Fibroblast of skin of left biceps (primary cell): ENCODE measurements at regions not wholly inside any gene's neighbourhood (a gene's known extent, or its start where the extent isn't known, plus 50 kb on each side); places are given as distances from the start of the nearest gene placed in this dataset.

Source experiments
- DNase-seq, 2 experiments: peaks; one replicate each; pipeline ENCODE4 v3.0.0-alpha.2; 2013; ENCODE audit warnings: low read depth in 2 of 2

DNA sequence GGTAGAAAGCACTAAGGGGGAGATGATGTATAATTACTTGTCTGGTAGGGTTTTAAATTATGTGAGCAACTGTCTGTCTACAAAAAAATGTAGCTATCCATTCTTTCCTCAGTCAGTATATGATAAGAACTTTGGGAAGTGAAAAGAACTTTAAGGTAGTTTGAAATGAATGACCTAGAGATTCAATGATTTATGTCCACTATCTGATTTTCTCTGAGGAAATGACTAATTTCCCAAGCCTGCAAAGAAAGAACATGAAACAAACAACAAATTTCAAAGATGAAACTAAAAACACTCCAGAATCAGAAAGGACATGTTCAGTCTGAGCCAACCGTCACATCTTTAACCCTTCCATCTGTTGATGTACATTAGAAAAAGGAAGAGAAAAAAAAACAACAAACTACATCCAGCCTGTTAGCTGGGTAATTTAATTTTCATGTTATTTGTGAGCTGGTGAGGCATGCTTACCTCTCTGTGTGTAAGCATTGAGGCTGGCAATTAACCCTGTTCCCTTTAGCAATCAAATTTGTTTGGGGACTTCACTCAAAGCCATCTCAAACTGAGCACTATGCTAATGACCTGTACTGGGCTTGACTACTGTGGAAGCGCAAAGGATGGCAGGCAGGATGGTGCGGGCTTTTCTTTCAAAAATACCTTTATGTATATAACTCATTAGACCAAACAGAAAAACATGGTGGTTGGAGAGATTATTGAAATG is 220.1 kb downstream of the TUSC7 start:
- no peak for DNase-seq

DNA sequence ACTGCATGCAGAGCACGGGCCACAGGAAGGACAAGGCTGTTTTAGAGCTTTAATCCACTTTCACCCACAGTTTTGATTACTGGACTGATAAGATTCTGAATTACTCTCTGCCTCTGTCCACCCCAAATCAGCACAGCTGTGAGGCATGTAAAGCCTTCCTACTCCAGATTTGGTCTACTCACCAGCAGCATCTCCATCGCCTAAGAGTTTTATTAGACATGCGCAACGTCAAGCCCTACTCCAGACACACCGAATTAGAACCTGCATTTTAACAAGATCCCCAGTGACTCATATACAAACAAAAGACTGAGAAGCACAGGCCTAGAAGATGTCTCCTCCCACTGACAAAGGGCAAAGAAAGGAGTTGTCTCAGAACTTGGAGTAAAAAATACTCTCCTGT is 221.2 kb downstream of the TUSC7 start:
- DNase-seq, result no peak

DNA sequence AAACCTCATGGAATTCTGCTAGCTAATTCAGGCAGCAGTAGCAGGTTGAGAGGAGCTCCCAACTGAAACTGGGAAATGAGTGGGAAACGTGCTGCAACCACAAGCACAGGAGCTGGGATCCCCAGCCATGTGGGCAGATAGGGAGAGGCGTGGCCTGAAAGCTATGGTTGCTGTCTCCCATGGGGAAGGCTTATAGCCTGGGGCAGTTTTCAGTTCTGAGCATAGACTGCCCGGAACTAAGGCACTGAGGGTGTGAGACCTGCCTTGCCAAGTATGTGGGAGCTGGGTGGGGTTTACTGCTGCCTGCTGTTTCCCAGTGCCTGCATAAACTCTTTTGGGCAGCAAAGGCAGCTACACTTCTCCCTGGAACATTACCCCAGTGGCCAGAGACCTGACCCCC is 229.5 kb downstream of the TUSC7 start:
- no peak for DNase-seq

DNA sequence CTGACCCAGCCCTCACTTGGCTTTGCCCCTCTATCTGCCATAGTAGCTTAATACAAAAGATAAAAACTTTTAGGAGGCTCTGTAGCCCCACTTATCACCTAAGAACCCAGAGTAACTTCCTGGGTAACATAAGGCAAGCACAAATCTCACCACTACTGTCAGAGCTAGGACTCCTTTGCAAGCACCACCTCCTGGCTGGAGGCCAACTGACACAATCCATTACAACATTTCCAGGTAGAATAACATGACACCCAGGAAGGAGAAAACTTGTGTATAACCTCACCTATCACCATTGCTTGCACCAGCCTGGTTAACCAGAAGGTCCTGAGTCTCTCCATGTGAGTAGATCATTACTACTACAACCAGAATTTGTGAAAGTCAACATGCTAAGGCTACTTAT is 230.0 kb downstream of the TUSC7 start:
- DNase-seq, result no peak

DNA sequence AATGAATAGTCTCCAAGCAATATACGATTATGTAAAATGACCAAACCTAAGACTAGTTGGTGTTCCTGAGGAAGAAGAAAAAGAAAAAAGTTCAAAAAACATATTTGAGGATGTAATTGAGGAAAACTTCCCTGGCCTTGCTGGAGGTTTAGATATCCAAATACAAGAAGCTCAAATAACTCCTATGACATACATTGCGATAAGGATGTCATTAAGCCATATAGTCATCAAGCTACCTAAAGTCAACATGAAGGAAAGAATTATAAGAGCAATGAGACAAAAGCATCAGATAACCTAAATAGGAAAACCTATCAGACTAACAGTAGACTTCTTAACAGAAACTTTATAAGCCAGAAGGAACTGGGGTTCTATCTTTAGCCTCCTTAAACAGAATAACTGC is 231.1 kb downstream of the TUSC7 start:
- no peak for DNase-seq

DNA sequence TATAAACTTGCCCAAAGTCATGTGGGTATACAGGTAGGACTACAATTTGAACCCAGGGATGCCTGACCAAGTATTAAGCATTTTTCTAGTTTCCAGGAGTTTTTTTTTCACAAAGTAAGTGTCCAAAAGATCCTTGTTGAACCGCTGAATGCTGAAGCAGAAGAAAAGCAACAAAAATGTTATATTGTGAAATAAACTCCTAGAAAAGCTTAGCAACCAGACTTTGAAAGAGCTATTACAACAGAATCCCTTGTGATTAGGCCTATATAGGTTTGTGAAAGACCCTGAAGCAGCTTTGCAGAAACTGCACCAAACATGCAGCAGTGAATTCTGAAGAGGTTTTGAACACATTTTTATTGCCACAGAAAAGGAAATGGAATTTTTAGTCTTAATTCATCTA is 236.8 kb downstream of the TUSC7 start:
- no peak for DNase-seq

DNA sequence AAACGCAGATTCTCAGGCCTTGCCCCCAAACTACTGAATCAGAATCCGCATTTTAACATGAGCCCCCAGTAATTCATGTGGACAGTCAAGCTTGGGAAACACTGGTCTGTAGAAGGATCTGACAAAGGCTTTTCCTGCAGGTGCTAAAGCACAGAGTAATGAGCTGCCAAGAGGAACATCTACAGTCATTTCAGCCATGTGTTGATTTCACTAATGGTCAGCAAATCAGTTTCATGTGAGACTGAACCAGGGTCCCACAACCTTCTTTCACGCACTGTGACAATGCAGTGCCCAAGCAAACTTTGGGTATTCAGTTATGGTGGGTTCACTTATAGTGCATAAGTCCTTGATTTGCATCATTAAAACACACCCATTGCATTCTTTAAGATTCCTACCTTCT is 237.6 kb downstream of the TUSC7 start:
- DNase-seq, result no peak

DNA sequence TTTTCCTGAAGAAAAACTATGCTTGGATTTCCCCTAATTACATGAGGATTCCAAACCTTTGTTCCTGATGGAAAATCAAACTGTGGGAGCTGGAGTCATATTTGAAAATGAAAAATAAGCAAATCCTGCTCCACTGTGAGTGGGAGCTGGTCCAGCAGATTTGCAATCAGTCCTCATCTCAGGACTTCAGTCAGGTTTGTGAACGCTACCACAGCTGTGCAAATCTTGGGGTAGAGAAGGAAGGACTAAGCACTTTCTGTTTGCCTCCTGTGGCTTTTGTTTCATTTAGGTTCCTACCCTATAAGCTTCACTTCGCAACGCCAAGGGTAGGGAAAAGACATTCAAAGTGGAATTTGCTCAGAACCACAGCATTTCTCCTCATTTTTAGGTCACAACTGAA is 238.2 kb downstream of the TUSC7 start:
- DNase-seq, result no peak

DNA sequence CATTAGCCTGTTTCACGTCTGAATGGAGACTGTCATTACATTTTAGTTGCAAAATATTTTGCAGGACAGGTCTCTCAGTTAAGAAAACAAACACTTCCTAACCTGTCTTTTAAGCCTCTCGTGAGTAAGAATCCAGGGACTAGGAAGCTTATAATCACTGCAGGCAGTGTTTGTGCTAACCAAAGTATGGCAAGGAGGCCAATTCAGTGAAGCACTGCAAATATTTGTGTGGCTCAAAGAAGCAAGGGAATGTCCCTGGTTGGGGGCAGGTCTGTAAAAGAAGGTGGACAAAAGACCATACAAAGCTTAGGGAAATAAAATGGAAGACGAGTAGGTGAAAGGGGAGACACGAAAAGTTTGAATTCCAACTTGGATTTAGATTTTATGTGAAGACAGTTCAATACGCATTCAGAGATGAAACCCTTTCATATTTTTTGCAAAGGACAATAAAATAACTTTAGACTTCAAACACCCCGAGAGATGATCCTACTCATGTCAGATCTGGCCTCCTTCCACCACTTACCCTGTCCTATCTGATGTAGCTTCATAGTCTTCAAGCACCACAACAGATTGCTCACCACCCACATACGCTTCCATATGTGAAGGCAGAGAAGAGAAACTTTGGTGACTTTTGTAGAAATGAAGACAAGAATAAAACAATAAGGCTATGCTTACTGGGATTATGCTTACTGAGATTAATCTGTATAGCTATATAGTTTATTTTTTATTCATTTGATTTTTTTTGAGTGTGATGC is 240.9 kb downstream of the TUSC7 start:
- no peak for DNase-seq

DNA sequence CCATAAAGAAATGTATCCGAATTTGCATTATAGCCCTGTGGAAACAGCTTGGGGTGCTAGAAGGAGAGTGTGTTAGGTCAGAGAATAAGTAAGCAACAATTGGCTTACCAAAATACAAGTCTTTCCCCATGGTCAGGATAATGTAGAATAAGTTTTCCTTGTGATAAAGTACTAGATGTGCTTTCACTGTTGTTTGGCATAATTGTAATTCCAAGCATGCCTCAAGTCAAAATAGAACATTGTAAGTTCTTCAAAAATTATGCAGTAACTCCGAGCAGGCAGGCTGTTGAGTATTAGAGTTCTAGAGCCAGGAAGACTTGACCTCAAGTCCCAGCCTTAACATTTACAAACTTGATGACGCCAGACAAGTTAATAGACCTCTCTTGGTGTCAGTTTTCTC is 242.0 kb downstream of the TUSC7 start:
- no peak for DNase-seq

DNA sequence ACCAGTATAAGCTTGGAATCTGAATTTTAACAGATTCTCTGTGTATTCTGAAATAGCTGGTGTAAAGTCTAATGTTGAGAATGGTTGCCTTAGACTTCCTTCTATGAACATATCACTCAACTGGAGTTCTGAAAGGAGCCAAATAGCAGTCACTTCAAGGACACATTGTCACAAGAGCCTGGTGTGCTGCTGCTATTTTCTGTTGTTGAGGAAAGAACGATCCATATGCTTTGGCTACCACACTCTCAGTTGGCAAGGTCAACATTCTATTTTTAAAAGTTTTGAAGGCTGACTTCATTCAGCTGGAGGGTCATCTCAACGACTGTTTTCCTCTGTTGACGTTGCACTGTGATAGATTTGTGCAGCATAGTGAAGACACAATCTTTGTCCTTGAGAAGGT is 248.7 kb downstream of the TUSC7 start:
- no peak for DNase-seq

DNA sequence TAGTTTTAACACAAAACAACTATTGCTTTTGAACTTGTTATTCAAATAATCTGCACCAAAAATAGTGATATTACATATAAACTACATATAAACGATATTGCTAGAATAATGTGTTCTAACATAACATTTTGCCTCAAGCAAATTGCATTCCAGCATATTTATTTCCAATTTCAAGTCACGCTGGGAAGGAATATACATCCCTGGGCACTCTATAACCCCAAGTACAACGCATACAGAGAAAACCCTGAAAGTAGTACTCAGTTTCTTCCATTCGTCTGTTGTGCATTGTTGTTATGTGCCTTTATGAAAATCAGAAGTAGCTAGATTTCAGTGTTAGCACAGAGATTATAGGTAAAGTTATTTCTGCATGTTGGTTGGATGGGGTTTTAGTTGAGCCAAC is 251.5 kb downstream of the TUSC7 start:
- DNase-seq, result no peak

DNA sequence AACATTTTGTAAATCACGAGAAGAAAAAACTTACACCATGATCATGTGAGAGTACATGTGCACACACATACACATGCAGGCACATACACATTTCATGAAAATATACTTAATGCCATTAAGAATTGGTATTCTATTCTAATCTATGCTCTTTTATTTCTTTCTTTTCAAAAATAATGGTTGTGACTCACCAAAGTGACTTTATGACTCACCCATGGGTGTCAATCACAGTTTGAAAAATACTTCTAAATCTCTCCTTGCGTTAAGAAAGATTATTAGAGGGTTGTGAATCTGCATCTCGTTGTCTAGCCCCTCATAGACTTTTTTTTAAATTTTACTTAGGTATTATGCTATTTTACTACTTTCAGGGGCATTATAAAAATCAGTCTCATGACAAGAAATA is 254.2 kb downstream of the TUSC7 start:
- DNase-seq, result no peak

DNA sequence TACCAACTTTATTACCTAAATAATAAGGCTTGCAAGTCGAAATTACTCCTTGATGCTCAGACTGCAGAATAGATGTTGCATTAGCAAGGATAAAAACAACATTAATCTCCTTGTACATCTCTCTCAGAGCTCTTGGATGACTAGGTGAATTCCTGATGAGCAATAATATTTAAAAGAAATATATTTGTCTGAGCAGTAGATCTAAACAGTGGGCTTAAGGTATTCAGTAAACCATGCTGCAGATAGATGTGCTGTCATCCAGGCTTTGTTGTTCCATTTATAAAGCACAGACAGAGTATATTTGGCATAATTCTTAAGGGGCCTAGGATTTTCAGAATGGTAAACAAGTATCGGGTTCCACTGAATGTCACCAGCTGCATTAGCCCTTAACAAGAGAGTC is 257.1 kb downstream of the TUSC7 start:
- no peak for DNase-seq

DNA sequence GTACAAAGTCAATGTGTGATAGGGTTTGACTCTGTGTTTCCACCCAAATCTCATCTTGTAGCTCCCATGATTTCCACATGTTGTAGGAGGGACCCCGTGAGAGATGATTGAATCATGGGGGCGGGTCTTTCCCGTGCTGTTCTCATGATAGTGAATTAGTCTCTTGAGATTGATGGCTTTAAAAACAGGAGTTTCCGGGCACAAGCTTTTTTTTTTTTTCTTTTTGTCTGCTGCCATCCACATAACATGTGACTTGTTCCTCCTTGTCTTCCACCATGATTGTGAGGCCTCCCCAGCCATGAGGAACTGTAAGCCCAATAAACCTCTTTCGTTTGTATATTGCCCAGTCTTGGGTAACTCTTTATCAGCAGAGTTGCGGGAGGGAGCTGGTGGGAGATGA is 259.6 kb downstream of the TUSC7 start:
- DNase-seq, result no peak

DNA sequence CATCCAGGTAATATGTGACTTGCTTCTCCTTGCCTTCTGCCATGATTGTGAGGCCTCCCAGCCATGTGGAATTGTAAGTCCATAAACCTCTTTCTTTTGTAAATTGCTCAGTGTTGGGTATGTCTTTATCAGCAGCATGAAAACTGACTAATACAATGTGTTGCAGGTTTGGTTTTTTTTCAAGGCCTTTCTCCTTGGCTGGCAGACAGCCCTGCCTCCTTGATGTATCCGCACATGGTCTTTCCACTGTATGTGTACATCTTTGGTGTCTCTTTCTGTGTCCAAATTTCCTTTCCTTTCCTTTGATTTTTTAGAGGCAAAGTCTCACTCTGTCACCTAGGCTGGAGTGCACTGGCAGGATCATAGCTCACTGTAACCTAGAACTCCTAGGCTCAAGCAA is 260.1 kb downstream of the TUSC7 start:
- no peak for DNase-seq

DNA sequence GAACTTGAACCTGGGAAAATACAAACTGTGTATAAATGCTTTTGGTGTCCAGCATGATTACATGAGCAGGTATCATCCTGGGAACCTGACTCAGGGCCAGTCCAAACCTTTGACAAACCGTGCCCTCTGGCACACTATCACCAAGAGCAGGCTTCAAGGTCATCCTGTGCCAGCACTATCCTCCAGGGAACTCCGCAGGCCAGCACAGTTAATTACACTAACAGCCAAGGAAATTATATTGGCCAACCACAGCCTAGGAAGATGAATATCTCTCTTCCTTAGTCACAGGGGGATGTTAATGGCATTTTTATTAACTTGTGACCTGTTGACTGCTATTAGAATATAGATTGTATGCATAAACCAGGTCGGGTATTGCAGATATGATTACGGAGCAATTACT is 262.0 kb downstream of the TUSC7 start:
- DNase-seq, result no peak

DNA sequence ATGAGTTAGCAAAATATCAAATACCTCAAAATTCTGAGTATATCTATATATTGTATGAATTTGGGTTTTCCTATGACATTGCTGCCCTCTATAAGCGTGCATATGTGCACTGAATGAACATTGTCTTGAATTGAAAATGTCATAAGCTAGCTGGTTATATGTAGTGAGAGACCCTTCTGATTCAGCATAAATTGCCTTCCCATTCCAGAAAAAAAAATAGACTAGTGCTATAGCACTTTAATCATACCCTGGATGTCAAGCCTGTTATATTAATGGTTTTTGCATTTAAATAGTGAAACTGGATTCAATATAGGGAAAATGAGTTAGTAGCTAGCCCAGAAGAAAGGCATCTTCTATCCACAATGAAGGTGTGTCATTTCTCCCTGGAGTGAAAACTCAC is 265.1 kb downstream of the TUSC7 start:
- DNase-seq, result no peak

DNA sequence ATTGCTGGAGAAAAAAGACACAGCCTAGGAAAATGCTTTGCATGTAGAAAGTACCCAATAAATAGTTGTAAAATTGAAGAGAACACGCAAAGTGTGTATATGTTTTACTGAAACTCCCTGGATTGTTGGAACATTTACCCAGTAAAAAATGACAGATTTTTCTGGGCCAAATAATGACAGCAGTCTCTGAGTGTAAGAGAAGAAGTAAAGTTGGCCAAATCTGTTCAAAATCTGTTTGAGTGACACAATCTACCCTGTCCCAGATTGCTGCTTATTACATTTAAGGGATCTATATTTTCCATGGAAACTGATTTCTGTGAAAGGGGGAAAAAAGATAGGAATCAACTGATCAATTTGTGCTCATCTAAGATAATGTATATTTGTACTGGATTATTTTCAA is 267.9 kb downstream of the TUSC7 start:
- DNase-seq, result no peak

DNA sequence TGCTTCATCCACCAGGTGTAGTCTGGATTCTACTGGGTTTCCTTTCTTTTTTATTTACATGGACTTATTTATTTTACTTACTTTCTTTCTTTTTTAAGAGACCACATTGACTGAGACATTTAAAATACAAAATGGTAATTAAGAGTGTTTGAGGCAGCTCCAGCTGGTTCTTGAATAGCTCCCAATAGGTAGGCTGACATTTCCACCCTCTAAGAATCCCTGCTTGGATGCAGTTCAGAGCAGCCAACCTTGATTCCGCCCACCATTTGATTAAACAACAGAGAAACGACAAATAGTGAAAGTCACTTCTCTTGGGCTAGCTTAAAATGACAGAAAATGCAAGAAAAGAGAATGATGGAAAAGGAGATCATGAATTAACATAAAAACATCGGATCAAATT is 270.5 kb downstream of the TUSC7 start:
- no peak for DNase-seq

DNA sequence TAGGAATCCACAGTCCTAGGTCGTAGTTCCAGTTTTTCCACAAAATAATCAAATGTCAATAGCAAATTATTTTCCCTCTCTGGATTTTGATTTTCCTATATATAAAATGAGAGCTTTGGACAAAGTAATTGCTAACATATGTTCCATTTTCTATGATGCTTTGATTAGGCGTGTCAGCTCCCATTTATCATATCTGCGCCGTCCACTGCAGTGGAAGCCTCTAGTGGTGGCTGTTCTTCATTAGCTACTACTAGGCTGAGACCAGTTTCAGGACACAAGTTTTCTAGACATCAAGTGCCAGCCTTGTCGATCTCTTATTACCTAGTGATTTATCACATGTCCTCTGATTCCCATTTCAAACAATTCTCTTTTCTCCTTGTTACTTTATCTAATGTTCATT is 271.5 kb downstream of the TUSC7 start:
- DNase-seq, result no peak

DNA sequence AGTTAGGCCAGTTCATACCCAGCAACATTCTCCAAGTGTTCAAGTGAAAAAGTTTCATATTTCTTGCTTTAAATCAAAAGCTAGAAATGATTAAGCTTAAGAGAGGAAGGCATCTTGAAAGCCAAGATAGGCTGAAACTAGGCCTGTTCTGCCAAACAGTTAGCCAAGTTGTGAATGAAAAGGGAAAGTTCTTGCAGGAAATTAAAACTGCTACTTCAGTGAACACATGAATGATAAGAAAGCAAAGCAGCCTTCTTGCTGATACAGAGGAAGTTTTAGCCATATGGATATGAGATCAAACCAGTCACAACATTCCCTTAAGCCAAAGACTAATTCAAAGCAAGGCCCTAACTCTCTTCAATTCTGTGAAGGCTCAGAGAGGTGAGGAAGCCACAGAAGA is 274.7 kb downstream of the TUSC7 start:
- no peak for DNase-seq

DNA sequence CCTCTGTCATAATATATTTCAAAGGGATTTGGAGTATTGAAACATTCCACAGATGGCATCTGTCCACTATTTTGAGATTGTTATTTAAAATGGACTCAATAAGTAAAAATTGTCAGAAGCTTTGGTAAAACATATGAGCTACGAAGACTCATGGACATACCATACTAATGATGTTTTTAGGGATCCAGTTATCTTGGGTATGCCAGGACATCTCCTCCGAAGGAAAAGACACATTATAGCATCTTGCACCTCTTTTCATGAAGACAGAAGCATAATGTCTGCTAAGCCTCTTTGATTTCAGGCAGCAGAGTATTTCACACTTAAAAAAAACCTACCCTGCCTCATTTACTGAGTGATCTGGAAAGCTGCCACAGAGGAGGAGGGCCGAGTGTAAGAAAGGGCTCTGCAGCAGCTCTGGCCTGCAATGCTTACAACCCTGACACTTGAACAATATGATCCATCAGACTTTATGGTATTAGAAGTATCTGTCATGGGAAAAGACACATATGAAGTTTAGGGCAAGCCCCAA is 284.8 kb downstream of the TUSC7 start:
- DNase-seq, result no peak

DNA sequence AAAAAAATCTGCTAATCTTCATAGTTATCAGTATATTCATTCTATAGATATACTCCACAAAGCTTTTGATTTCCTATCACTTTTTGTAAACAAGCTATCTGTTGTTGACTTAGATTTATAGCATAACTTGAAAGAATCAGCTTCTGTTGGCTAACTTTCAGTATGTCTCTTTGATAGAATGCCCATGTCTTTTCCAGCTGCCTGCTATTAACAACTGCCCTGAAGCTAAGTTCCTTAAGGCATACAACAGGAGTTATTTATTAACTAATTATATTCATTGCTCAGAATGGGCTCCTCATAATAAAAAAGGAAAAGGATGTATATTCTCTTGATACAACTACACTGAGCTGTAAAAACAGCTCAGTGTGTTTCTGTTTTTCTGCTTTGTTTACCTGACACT is 293.9 kb downstream of the TUSC7 start:
- DNase-seq, result no peak
